Skeletal muscle satellite cell (primary cell): ENCODE measurements at regions not wholly inside any gene's neighbourhood (a gene's known extent, or its start where the extent isn't known, plus 50 kb on each side); places are given as distances from the start of the nearest gene placed in this dataset.
"Not testable (repeated sequence)": the region's sequence is repeated elsewhere in the genome, so short reads cannot be mapped to it uniquely, and the experiment has no call there.

Experiments
- H3K27me3 ChIP-seq: 2 replicates; pipeline ENCODE4 v1.7.0; 2013; ENCODE audit warnings: low read length; ENCODE audit not compliant: control insufficient read depth, insufficient read depth
- H3K36me3 ChIP-seq: 2 replicates; pipeline ENCODE4 v1.7.0; 2013; ENCODE audit warnings: mild to moderate bottlenecking, control low read depth, low read length; ENCODE audit not compliant: insufficient read depth
- H3K4me1 ChIP-seq: 2 replicates; pipeline ENCODE4 v1.7.0; 2013; ENCODE audit warnings: low read length; ENCODE audit not compliant: control insufficient read depth, insufficient read depth
- H3K4me2 ChIP-seq: 2 replicates; pipeline ENCODE4 v1.7.0; 2013; ENCODE audit warnings: mild to moderate bottlenecking, low read length
- H3K4me3 ChIP-seq: 2 replicates; pipeline ENCODE4 v1.7.0; 2013; ENCODE audit warnings: low read length
- H3K9ac ChIP-seq: 2 replicates; pipeline ENCODE4 v1.7.0; 2013; ENCODE audit warnings: mild to moderate bottlenecking, low read depth, low read length, moderate library complexity
- H3K9me3 ChIP-seq: replicated peaks from 2 replicates; pipeline ENCODE4 v1.7.0; 2013; ENCODE audit warnings: mild to moderate bottlenecking, control low read depth, low read length

GRCh38 chr9:118659011-118659410 is 710.2 kb downstream of the BRINP1 start:
- Histone ChIP-seq H3K9me3 (no peaks in the 10 kb centered on the region), H3K4me3 (no peak overlapping the region), H3K27me3 (no peaks in the 10 kb centered on the region), H3K4me1 (no peaks in the 10 kb centered on the region), H3K4me2 (no peak overlapping the region), H3K36me3 (no peaks in the 10 kb centered on the region), H3K9ac (no peak overlapping the region)

GRCh38 chr9:118665226-118665919 is 703.9 kb downstream of the BRINP1 start:
- Histone ChIP-seq H3K9ac (no peak overlapping the region), H3K36me3 (no peaks in the 10 kb centered on the region)

GRCh38 chr9:118670011-118670953 is 699.0 kb downstream of the BRINP1 start:
- Histone ChIP-seq H3K36me3 (no peaks in the 10 kb centered on the region), H3K4me3 (no peak overlapping the region), H3K9ac (no peak overlapping the region), H3K9me3 (no peaks in the 10 kb centered on the region), H3K4me2 (no peak overlapping the region), H3K4me1 (no peaks in the 10 kb centered on the region), H3K27me3 (no peaks in the 10 kb centered on the region)

More at GRCh38 chr9:118665226-118665919, 703.9 kb downstream of the BRINP1 start:
- Histone ChIP-seq H3K9me3 (no peaks in the 10 kb centered on the region), H3K4me3 (no peak overlapping the region), H3K27me3 (no peaks in the 10 kb centered on the region), H3K4me1 (no peaks in the 10 kb centered on the region), H3K4me2 (no peak overlapping the region)

- no peak overlapping the region for H3K4me3 ChIP-seq
- no peaks in the 10 kb centered on the region for H3K4me1 ChIP-seq
- no peaks in the 10 kb centered on the region for H3K27me3 ChIP-seq
- no peaks in the 10 kb centered on the region for H3K36me3 ChIP-seq
- no peak overlapping the region for H3K9ac ChIP-seq
- H3K4me2 ChIP-seq, result no peak overlapping the region
- H3K9me3 ChIP-seq, result no peaks in the 10 kb centered on the region
These were observed 694.3 kb downstream of the BRINP1 start for GRCh38 chr9:118674942-118675341.

- not testable (repeated sequence) for H3K9ac ChIP-seq, H3K9me3 ChIP-seq, H3K4me3 ChIP-seq, H3K27me3 ChIP-seq, H3K4me1 ChIP-seq, H3K4me2 ChIP-seq, H3K36me3 ChIP-seq
These were observed 691.1 kb downstream of the BRINP1 start for GRCh38 chr9:118677936-118678653.

- Histone ChIP-seq H3K4me3 (no peak overlapping the region), H3K9me3 (no peaks in the 10 kb centered on the region), H3K9ac (no peak overlapping the region), H3K36me3 (no peaks in the 10 kb centered on the region), H3K4me1 (no peaks in the 10 kb centered on the region), H3K4me2 (no peak overlapping the region), H3K27me3 (no peaks in the 10 kb centered on the region)
These were observed 682.3 kb downstream of the BRINP1 start for GRCh38 chr9:118686959-118687358.

- H3K4me3 ChIP-seq, result no peak overlapping the region
- no peak overlapping the region for H3K4me2 ChIP-seq
- no peaks in the 10 kb centered on the region for H3K27me3 ChIP-seq
- no peaks in the 10 kb centered on the region for H3K36me3 ChIP-seq
- no peaks in the 10 kb centered on the region for H3K4me1 ChIP-seq
- H3K9ac ChIP-seq, result no peak overlapping the region
- H3K9me3 ChIP-seq, result no peaks in the 10 kb centered on the region
These were observed 680.0 kb downstream of the BRINP1 start for GRCh38 chr9:118689280-118689679.

- no peaks in the 10 kb centered on the region for H3K36me3 ChIP-seq
- H3K4me3 ChIP-seq, result no peak overlapping the region
- H3K9ac ChIP-seq, result no peak overlapping the region
- no peaks in the 10 kb centered on the region for H3K27me3 ChIP-seq
- no peaks in the 10 kb centered on the region for H3K4me1 ChIP-seq
- H3K9me3 ChIP-seq, result no peaks in the 10 kb centered on the region
- no peak overlapping the region for H3K4me2 ChIP-seq
These were observed 676.6 kb downstream of the BRINP1 start for GRCh38 chr9:118692613-118693012.

- Histone ChIP-seq H3K9ac (no peak overlapping the region), H3K4me1 (no peaks in the 10 kb centered on the region), H3K27me3 (no peaks in the 10 kb centered on the region), H3K4me2 (no peak overlapping the region), H3K36me3 (no peaks in the 10 kb centered on the region), H3K9me3 (no peaks in the 10 kb centered on the region), H3K4me3 (no peak overlapping the region)
These were observed 675.6 kb downstream of the BRINP1 start for GRCh38 chr9:118693645-118694044.

GRCh38 chr9:118695249-118695648 is 674.0 kb downstream of the BRINP1 start:
- H3K36me3 ChIP-seq, H3K4me3 ChIP-seq, H3K9ac ChIP-seq, H3K27me3 ChIP-seq, H3K4me1 ChIP-seq, H3K4me2 ChIP-seq, H3K9me3 ChIP-seq: not testable (repeated sequence)

GRCh38 chr9:118701985-118702384 is 667.2 kb downstream of the BRINP1 start:
- Histone ChIP-seq H3K36me3 (no peaks in the 10 kb centered on the region), H3K9me3 (no peaks in the 10 kb centered on the region), H3K4me2 (no peak overlapping the region), H3K4me1 (no peaks in the 10 kb centered on the region), H3K9ac (no peak overlapping the region), H3K4me3 (no peak overlapping the region), H3K27me3 (no peaks in the 10 kb centered on the region)
